IPS-20b (cell line): ENCODE measurements at regions not wholly inside any gene's neighbourhood (a gene's known extent, or its start where the extent isn't known, plus 50 kb on each side); places are given as distances from the start of the nearest gene placed in this dataset.

Source experiments
- H3K27ac ChIP-seq: one replicate; pipeline ENCODE4 v1.5.1; 2013; ENCODE audit warnings: low read length
- H3K27me3 ChIP-seq: 2 replicates; pipeline ENCODE4 v1.6.1; 2013; ENCODE audit warnings: mild to moderate bottlenecking, low read length, inconsistent platforms; ENCODE audit not compliant: insufficient read depth
- H3K36me3 ChIP-seq: 2 replicates; pipeline ENCODE4 v1.6.1; 2013; ENCODE audit warnings: low read depth, mild to moderate bottlenecking, inconsistent platforms, low read length, moderate library complexity; ENCODE audit not compliant: insufficient read depth
- H3K4me1 ChIP-seq: 2 replicates; pipeline ENCODE4 v1.6.1; 2013; ENCODE audit warnings: mild to moderate bottlenecking, control low read depth, inconsistent platforms, low read length, moderate library complexity; ENCODE audit not compliant: insufficient read depth
- H3K4me3 ChIP-seq: 2 replicates; pipeline ENCODE4 v1.5.1; 2013; ENCODE audit warnings: mild to moderate bottlenecking, low read length, inconsistent platforms
- H3K9ac ChIP-seq: 2 replicates; pipeline ENCODE4 v1.6.1; 2013; ENCODE audit warnings: low read depth, mild to moderate bottlenecking, inconsistent platforms, low read length, moderate library complexity
- H3K9me3 ChIP-seq: 2 replicates; pipeline ENCODE4 v1.6.1; 2013; ENCODE audit warnings: mild to moderate bottlenecking, low read depth, low read length, inconsistent platforms; ENCODE audit not compliant: insufficient read depth

GRCh38 chr21:28663754-28664153, 328.9 kb downstream of the LTN1 start:
- H3K9ac ChIP-seq = no peak overlapping the region
- H3K36me3 ChIP-seq = no peaks in the 10 kb centered on the region
- H3K27me3 ChIP-seq = no peaks in the 10 kb centered on the region
- H3K9me3 ChIP-seq = no peaks in the 10 kb centered on the region; the same call in 1 of the 2 replicates
- H3K4me1 ChIP-seq = no peaks in the 10 kb centered on the region
- no peak overlapping the region for H3K27ac ChIP-seq
- no peak overlapping the region for H3K4me3 ChIP-seq

- no peak overlapping the region for H3K9ac ChIP-seq
- no peaks in the 10 kb centered on the region; the same call in 1 of the 2 replicates for H3K9me3 ChIP-seq
- H3K4me1 ChIP-seq = no peaks in the 10 kb centered on the region
- no peaks in the 10 kb centered on the region for H3K36me3 ChIP-seq
- H3K4me3 ChIP-seq = no peak overlapping the region
- no peaks in the 10 kb centered on the region for H3K27me3 ChIP-seq
- no peak overlapping the region for H3K27ac ChIP-seq
These were observed 329.5 kb downstream of the LTN1 start for GRCh38 chr21:28663111-28663693.

- Histone ChIP-seq H3K9me3 (no peaks in the 10 kb centered on the region), H3K4me3 (no peak overlapping the region), H3K27ac (no peak overlapping the region), H3K27me3 (no peaks in the 10 kb centered on the region), H3K4me1 (no peaks in the 10 kb centered on the region), H3K36me3 (no peaks in the 10 kb centered on the region), H3K9ac (no peak overlapping the region)
These were observed 335.1 kb downstream of the LTN1 start for GRCh38 chr21:28657566-28657965.

- no peaks in the 10 kb centered on the region for H3K27me3 ChIP-seq
- H3K36me3 ChIP-seq = no peaks in the 10 kb centered on the region
- no peak overlapping the region for H3K9ac ChIP-seq
- no peak overlapping the region for H3K4me3 ChIP-seq
- no peaks in the 10 kb centered on the region for H3K9me3 ChIP-seq
- no peaks in the 10 kb centered on the region for H3K4me1 ChIP-seq
- no peak overlapping the region for H3K27ac ChIP-seq
These were observed 337.2 kb downstream of the LTN1 start for GRCh38 chr21:28655471-28655870.

GRCh38 chr21:28654406-28654805, 338.3 kb downstream of the LTN1 start:
- Histone ChIP-seq H3K9me3 (no peaks in the 10 kb centered on the region), H3K4me3 (no peak overlapping the region), H3K4me1 (no peaks in the 10 kb centered on the region), H3K36me3 (no peaks in the 10 kb centered on the region), H3K9ac (no peak overlapping the region), H3K27ac (no peak overlapping the region), H3K27me3 (no peaks in the 10 kb centered on the region)

GRCh38 chr21:28644762-28645161, 347.9 kb downstream of the LTN1 start:
- Histone ChIP-seq H3K9ac (no peak overlapping the region), H3K4me3 (no peak overlapping the region), H3K4me1 (no peaks in the 10 kb centered on the region), H3K9me3 (no peaks in the 10 kb centered on the region), H3K27ac (no peak overlapping the region), H3K36me3 (no peaks in the 10 kb centered on the region), H3K27me3 (no peaks in the 10 kb centered on the region)

- H3K36me3 ChIP-seq = no peaks in the 10 kb centered on the region
- no peaks in the 10 kb centered on the region for H3K4me1 ChIP-seq
- no peak overlapping the region for H3K9ac ChIP-seq
- H3K27ac ChIP-seq = no peak overlapping the region
- no peak overlapping the region for H3K4me3 ChIP-seq
- no peaks in the 10 kb centered on the region for H3K27me3 ChIP-seq
- H3K9me3 ChIP-seq = no peaks in the 10 kb centered on the region
These were observed 349.8 kb downstream of the LTN1 start for GRCh38 chr21:28642891-28643290.

GRCh38 chr21:28641731-28642130, 350.9 kb downstream of the LTN1 start:
- Histone ChIP-seq H3K4me3 (no peak overlapping the region), H3K27me3 (no peaks in the 10 kb centered on the region), H3K4me1 (no peaks in the 10 kb centered on the region), H3K9me3 (no peaks in the 10 kb centered on the region), H3K9ac (no peak overlapping the region), H3K36me3 (no peaks in the 10 kb centered on the region), H3K27ac (no peak overlapping the region)

- Histone ChIP-seq H3K4me3 (no peak overlapping the region), H3K9me3 (no peaks in the 10 kb centered on the region), H3K27me3 (no peaks in the 10 kb centered on the region), H3K27ac (no peak overlapping the region), H3K9ac (no peak overlapping the region), H3K36me3 (no peaks in the 10 kb centered on the region), H3K4me1 (no peaks in the 10 kb centered on the region)
These were observed 352.4 kb downstream of the LTN1 start for GRCh38 chr21:28640326-28640725.

GRCh38 chr21:28639737-28640136, 352.9 kb downstream of the LTN1 start:
- Histone ChIP-seq H3K4me3 (no peak overlapping the region), H3K9ac (no peak overlapping the region), H3K4me1 (no peaks in the 10 kb centered on the region), H3K36me3 (no peaks in the 10 kb centered on the region), H3K9me3 (no peaks in the 10 kb centered on the region), H3K27me3 (no peaks in the 10 kb centered on the region), H3K27ac (no peak overlapping the region)

GRCh38 chr21:28636752-28637691, 355.7 kb downstream of the LTN1 start:
- no peaks in the 10 kb centered on the region for H3K36me3 ChIP-seq
- H3K27me3 ChIP-seq = no peaks in the 10 kb centered on the region
- H3K27ac ChIP-seq = no peak overlapping the region
- no peak overlapping the region for H3K4me3 ChIP-seq
- no peaks in the 10 kb centered on the region for H3K9me3 ChIP-seq
- no peaks in the 10 kb centered on the region for H3K4me1 ChIP-seq
- no peak overlapping the region for H3K9ac ChIP-seq

GRCh38 chr21:28635541-28635940, 357.1 kb downstream of the LTN1 start:
- Histone ChIP-seq H3K36me3 (no peaks in the 10 kb centered on the region), H3K27me3 (no peaks in the 10 kb centered on the region), H3K9me3 (no peaks in the 10 kb centered on the region), H3K27ac (no peak overlapping the region), H3K9ac (no peak overlapping the region), H3K4me3 (no peak overlapping the region), H3K4me1 (no peaks in the 10 kb centered on the region)
